GM21723 (cell line): ENCODE measurements at regions not wholly inside any gene's neighbourhood (a gene's known extent, or its start where the extent isn't known, plus 50 kb on each side); places are given as distances from the start of the nearest gene placed in this dataset.

Source experiments
- ATAC-seq: cut with Tn5 transposase; IDR thresholded peaks from one replicate; pipeline ENCODE4 v1.9.1; 2021; ENCODE audit warnings: mild to moderate bottlenecking, moderate library complexity; ENCODE audit not compliant: unreplicated experiment

DNA sequence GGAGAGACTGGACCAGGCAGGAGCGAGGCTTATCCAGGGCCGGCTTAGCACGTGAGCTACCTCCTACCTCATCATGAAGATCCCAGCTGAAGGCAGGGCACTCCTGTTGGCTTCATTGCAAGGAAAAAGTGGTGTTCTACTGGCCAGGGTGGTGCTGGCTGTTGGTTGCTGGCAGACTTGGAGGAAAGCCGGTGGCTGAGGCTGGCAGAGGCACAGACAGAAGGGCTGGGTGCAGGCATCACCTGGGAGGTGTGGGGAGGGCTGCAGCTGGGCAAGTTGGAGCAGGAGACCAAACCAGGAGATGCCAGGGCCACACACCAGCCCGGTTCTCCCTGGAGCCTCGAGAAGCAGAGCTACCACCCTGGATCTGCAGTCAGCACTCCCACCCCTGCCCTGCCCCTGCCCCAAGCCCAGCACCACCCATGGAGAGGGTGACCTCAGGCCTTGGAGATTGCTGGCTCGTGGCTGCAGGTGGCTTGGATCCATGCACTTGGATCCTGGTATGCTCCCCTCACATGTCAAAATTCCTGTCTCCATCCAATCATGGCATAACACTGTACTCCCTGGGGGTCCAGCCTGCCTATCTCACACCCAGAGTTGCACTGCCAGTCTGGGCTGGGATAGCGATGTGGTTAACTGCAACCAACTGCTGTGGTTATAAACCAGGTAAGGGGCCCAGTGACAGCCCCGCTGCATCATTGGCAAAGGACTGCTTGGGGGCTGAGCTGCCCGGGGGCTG is 49.7 kb downstream of the GLI2 start:
- ATAC-seq = no peak

DNA sequence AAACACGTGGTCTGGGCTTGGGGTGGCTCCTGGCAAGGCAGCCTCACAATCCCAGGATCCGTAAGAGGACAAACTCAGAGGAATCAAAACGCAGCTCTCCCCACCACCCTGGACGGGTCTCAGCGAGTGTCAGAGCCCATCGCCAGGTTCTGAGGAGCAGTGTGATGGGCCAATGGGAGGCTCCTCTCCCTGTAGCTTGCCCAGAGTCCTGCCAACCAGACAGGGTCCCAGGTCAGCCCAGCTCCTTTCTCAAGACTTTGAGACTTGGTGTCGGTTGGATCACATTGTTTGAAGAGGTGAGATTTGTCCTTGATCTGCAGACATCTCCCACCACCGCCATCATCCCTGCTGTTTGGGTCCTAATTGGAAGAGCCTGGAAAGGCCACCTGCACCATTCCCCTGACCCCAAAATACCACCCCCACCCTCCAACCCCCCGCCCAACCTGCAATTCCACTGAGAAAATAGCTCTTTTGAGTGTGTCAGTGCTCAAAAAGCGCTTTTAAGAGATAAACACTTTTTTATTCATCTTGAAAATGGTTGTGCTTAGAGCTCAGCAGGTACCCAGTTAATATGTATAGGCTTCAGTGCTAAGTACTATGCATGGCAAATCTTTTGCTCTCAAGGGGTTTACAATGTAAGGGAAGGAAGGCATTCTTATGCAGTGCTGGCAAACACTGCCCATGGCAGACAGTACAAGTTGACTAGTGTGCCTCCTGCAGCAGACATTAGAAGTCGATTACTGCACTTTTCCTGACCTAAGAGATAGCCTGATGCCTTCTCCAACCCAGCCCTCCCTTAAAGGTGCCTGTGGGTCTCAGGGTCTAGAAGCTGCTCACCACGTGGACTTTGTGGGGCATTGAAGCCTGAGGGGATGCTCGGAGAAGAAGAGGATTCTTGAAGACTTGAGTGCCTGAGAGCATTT is 50.6 kb downstream of the GLI2 start:
- ATAC-seq = no peak

DNA sequence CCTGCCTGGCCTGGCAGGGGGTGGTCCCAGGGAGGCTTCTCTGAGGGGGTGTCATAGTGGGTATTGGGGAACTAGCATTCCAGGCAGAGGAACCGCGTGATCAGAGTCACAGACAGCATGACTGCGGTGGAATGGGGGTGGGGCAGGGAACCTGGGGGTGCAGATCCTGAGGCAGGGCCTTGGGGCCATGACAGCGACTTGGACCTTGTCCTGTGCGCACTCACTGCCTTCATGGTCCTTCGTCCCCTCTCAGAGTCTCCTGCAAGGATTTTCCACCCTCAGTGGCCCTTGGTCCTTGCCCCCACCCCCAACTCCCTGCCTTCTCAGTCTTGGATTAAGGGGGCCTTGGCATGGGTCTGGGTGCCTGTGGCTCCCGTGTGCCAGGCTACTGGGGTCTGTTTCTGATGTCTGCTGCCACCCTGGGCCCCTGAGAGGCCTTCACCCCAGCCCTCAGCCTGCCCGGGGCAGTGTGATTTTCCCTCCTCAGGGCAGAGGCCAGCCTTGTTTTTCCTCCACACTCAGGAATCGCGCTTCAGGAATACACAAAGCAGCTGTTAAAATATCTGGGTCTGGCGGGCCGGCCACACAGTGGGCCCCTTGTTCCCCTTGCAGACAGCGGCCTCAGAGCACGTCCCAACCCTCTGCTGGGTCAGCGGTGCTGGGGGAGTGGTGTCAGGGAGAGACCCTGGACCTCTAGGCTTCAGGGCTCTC is 51.6 kb downstream of the GLI2 start:
- no peak for ATAC-seq

DNA sequence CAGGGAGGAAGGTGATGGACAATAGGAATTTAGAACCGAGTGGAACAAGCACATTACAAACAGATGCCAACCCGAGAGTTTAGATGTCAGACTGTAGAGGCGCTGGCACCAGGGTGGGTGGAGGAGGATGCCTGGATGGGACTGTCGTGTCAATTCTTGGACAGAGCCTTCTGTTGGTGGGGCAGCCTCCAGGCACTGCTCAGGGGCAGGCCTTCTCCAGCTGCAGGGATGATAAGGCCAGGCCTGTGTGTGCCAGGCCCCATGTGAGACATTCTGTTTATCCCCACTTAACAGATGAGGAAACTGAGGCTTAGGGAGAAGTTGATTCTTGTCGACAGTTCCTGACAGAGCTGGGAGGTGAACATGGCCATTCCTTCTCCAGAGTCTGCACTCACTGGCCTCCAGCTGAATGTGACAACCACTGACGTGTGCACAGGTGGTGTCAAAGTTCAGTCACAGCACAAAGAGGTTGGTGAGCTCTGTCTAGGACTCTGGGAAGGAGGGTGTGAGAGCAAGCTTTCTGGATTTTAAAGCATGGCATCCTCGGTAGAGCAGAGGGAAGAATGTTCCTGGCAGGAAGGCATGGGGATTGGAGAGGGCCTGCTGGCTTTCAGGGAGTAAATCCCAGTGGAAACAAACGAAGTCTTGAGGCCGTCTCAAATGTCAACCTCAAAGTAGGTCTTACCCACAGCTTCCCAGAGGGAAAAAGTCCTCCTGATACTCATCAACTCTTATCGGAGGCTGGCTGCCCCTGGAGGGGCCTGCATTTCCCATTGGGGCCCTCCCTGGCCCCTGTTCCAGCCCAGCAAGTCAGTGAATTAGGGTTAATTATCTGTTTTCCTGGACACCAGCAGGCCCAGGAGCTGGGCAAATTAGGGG is 52.4 kb downstream of the GLI2 start:
- ATAC-seq = no peak

DNA sequence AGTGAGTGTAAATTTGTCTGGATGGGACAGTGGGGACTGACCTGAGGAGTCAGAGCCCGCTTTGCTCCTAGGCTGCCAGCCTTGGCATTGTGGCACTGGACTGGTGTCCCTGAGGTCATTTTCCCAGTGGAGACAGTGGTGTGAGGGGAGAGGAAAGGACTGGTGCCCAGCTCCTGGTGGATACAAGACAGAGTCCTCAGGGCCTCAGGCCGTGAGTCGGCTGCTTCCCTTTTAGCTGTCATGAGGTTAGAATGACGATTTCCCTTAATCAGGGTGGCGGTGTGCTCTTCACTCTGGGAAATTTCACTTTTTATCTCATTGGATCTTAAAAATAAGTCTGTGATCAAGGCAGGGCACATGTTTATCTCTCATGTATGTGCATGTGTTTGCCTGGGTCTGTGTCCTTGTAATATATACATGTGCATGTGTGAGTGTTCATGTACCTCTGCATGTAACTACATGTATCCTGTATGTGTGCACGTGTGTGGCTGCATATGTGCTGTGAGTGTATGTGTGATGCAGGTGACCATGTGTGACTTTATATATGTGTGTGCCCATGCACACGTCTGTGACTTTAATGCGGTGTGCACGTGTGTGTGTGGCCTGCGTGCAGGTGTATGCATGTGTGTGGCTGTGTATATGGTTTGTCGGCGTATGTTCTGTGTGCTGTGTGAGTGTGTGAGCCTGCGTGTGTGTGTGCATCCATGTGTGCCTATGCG is 55.7 kb downstream of the GLI2 start:
- no peak for ATAC-seq

DNA sequence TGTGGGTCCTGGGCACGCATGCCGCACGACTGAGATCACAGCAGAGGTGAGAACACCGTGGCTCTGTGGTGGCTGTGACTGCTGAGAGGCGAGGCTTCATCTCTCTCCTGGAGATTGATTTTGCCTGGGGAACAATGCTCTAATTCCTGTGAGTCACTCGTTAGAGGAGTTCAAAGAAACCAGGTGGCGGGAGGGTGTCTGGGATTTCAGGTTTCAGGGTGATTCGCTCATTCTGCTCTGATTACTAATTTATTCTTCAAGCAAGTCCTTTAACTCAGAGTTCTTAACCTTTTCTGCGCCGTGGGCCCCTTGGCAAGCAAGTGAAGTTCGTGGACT is 56.3 kb downstream of the GLI2 start:
- no peak for ATAC-seq

DNA sequence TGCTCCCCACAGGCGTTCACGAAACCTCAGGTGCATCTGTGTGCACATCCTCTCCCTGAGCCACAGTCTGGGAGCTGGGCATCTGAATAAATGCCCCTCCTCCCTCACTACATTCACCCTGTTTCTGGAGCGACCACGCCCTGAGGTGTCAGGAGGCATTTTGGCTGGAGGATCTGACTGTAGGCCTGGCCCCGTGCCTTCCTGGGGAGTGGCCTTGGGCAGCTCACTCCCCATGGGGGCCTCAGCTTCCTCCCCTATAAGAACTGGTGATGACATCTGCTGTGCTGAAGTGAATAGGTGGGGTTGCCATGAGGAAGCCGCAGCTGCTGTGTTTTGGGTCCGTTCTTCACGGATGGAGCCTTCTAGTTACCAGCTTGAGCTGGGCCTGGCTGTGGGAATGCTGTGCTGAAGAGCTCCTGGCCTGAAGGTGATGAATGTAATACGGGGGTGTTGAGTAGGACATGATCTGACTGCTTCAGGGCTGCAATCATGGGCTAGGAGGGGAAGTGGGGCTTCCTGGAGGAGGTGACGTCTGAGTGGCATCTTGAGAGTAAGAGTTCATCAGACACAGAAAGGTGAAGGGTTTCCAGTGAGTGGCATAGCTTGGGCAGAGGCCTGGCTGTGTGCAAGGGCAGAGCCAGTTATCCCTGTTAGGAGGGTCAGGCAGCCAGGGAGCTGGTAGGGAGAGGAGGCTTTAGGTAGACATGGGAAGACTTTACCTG is 58.2 kb downstream of the GLI2 start:
- no peak for ATAC-seq

DNA sequence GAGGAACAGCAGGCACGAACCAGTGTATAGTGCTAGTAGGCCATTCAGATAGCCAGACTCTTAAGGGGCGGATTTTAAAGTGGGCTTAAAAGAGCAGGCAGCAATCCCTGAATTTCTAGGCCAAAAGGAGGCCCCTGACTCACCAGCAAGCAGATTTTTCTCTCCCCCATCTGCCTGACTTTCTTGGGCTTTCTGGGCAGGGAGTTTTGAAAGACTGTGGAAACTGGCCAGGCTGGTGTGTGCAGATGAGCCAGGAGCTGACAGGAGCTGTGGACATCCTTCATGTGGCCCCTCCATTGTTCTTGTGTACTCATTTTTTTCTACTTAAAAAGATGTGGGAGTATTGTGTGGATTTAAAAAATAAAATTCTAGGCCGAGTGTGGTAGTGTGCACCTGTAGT is 59.0 kb downstream of the GLI2 start:
- ATAC-seq = no peak

DNA sequence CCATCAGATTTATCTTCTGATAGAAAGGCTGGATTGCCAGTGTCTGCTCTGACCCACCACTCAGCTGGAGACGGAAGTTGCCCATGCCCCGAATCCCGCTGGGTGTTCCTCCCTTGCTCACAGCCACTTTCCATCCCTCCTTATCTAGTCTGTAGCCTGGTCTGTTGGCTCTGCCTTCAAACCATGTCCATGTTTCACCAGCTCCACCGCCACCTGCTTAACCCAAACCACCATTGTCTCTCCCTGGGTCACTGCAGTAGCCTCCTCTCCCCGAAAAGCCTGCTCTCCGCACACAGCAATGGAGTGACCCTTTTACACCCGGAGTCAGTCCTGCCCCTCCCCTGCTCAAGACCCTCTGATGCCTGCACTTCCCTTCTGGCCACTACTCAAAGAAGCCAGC is 60.4 kb downstream of the GLI2 start:
- no peak for ATAC-seq

DNA sequence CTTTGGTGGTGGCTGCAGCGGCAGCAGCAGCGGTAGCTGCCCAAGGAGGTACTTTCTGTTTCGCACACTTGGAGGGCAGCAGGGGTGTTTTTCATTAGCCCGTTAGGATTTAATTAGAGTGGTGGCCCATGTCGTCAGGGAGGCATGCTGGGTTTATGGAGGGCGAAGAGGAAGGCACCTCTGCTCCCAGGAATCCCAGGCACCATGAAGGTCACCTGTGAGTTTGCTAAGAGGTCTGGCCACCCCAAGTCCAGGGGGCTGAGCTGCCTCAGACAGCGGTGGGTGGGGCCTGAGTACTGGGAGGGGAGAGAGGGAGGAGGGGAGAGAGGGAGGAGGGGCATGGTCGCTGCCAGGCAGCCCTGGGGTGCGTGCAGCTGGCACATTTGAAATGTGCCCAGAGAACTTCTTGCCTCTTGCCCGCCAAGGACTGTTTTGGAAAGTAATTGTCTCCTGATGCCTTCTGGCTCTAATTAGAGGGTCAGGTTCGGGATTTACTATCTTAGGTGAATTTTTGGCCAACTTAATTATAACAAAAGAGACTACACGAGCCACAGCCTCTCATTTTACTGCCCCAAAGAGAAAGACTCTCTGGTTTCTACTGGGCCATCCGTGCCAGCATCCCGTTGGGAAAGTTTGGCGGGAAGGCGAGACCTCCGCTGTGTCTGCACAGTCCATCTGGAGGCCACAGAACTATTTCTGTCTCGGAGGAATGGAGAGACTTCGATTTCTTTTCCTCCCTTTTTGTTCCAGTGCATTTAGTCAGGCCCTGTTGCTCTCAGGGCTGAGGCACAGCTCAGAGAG is 62.0 kb downstream of the GLI2 start:
- ATAC-seq = no peak

DNA sequence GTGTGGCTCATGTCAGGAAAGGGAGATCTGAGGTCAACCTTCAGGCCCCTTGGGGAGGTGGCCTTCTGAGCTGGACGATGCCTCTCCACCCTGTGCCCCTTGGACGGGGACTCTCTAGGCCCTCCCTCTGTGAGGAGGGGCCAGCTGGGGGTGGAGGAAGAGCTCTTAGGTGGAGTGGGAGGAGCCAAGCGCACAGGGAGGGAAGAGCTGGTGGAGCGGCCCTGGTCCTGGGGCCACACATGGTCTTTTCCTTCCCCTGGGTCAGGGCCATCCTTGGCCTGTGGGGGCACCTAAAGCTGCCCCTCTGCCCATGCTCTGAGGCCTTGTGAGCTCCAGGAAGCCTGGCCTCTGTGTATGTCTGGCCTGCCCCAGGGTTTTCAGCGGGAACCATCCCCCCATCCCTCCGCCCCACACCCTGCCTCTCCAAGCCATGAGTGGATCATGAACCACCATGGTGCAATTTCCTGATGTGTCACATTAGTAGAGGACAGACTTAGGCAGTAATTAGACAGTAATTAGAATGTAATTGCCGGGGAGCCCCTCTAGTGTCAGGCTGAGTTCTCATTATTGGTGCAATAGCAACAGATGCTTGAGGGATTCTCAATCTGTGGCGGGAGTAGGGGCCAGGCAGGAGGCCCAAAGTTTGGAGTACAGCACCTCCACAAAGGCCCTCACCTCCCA is 63.0 kb downstream of the GLI2 start:
- ATAC-seq = no peak

DNA sequence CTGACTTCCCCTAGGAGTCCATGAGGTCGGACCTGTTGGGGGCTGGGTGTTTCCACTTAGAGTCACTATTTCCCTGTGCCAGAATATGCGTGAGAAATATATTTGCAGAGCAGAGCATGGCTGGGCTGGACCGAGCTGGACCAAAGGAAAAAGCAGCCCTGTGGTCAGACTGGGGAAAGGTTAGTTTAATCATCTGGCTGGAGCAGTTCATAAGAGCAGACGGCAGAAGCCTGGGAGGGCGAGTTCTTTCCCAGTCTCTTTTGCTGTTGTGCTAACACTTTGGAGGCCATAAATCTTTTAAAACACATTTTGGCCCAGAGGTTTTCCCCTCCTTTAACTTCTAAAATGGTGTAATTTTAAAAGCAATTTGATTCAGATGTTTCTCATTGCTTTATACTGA is 66.5 kb downstream of the GLI2 start:
- no peak for ATAC-seq

DNA sequence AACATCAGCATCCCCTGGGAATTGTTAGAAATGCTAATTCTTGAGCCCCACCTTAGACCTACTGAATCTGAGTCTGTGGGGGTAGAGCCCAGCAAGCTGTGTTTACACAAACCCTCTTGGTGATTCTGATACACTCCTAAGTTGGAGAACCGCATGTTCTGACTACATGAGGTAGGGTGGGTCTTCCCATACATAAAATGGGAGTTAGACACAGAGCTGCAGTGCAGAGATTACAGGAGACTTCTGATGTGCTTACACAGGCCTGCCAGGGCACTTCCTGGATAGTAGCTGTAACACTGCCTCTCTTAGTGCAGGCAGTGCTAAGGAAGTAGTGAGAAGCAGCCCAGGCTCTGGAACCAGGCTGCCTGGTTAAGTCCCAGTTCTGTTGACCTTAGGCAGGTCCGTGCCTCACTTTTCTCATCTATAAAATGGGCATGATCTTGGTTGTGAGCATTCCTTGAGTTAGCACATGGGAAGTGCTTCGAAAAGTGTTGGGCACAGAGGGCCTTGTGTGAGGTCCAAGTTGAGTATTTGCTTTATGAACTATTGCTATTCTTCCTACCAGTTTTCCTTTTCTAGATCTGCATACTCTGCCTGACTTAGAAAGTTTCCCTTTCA is 67.3 kb downstream of the GLI2 start:
- no peak for ATAC-seq

DNA sequence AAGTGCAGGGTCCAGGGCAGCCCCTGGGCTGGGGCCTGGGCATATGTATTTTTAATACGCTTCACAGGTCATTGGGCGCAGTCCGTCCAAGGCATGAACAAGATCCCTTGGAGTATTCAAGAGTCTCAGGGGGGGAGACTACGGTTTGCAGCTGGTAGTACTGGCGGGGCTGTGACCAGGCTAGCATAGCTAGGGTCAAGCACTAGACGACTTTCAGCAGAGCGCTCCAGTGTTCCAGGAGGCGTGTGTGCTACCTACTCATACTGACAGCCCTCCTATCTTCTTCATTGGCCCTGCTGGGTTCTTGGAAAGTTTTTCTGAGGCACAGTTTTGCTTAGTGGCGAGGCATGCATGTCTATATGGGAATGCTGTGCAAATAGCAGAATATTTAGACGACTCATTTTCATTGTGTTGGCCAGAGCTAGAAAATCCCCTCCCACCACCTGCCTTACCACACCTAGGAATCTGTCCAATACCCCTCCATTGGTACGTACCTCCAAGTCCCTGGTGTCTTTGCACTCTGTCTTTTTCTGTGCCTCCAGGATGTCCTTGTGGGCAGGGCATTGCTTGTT is 68.2 kb downstream of the GLI2 start:
- ATAC-seq = no peak

DNA sequence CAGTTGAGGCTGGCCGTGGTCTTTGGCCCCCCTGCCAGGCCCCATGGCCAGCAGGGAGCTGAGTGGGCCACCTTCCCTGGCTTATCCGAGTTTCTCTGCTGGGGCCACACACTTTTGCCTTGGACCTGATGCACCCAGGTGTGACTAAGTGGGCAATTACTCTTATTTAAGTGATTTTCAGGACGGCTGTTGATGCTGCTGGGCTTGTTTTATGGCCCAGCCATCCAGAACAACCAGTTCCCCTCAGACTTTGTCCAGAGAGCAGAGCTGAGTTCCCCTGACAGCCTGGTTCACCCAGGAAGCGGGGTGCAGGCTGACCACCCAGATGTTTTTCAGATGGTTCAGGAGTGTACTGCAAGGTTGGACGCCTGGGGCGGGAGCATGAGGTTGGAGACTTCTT is 68.8 kb downstream of the GLI2 start:
- no peak for ATAC-seq

DNA sequence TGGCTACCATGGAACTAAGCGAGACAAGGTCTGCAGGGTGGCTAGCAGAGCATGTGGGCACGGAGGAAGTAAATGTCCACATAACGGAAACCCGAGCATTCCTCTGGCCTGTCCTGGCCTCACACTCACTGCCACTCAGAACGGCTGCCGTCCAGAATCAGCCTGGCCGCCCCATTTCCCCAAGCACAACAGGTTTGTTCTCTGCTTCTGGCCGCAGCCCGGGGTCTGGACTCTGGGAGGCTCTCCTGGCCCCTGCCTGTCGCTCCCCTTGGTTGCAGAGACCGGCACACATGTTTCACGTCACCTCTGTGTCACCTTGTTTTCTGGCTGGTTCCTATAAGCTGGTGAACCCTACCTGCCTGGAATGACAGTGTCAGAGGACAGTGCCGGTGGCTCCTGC is 69.3 kb downstream of the GLI2 start:
- ATAC-seq = no peak

DNA sequence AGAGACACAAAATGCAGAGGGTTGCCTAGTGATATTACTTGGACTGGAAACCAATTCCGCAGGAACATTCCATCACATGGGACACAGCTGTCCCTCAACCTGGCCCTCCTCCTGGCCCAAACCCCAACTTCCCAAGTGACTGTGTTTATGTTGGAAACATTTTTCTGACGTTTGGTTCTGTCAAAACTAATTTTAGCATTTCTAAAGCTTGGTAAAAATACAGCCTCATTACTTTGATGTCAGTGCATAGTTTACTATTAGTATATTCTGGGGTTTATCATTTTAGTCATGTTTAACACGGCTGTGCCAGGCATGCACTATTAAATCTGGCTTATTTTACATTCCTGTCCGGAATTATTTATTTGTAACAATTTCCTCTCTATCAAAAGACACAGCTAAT is 69.9 kb downstream of the GLI2 start:
- no peak for ATAC-seq
